GM06990 (cell line): ENCODE measurements at regions not wholly inside any gene's neighbourhood (a gene's known extent, or its start where the extent isn't known, plus 50 kb on each side); places are given as distances from the start of the nearest gene placed in this dataset.

Experiments
- DNase-seq: peaks from one replicate; pipeline ENCODE4 v3.0.0-alpha.2; 2011; ENCODE audit not compliant: insufficient read length; ENCODE audit errors: extremely low read depth
- H3K27me3 ChIP-seq: replicated peaks from 2 replicates; pipeline ENCODE4 v1.6.0; 2011; ENCODE audit warnings: low read length; ENCODE audit not compliant: control insufficient read depth, insufficient read depth
- H3K36me3 ChIP-seq: 2 replicates; pipeline ENCODE4 v1.5.1; 2011; ENCODE audit warnings: low read length; ENCODE audit not compliant: control insufficient read depth, insufficient read depth
- H3K4me3 ChIP-seq: replicated peaks from 2 replicates; pipeline ENCODE4 v1.5.1; 2011; ENCODE audit warnings: low read depth, mild to moderate bottlenecking, control low read depth, low read length
- TF ChIP-seq, protein P1 (sequence below): IDR thresholded peaks from 2 replicates; pipeline ENCODE4 v1.5.1; 2011; ENCODE audit warnings: low read length, control low read depth, mild to moderate bottlenecking, inconsistent platforms; ENCODE audit not compliant: insufficient read depth, poor library complexity, severe bottlenecking

DNA sequence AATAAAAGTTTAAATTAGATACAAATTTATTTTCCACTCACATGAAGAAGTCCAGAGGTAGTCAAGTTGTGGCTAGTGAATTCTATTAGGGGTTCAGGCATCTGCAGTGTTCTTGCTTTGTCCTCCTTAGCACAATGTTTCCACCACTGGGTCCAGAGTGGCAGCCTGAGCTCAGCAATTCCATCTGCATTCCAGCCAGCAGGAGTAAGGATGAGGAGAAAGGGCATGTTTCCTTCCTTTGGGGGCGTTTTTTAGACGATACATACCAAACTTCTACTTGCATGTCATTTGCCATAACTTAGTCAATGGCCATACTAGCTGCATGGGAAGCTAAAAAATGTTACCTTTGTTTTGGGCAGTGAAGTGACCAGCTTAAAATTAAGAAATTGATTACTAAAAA is 98.5 kb upstream of the VANGL1 start:
- H3K4me3 ChIP-seq: no peak overlapping the region
- no peaks in the 10 kb centered on the region for H3K36me3 ChIP-seq
- TF ChIP-seq, protein P1, sequence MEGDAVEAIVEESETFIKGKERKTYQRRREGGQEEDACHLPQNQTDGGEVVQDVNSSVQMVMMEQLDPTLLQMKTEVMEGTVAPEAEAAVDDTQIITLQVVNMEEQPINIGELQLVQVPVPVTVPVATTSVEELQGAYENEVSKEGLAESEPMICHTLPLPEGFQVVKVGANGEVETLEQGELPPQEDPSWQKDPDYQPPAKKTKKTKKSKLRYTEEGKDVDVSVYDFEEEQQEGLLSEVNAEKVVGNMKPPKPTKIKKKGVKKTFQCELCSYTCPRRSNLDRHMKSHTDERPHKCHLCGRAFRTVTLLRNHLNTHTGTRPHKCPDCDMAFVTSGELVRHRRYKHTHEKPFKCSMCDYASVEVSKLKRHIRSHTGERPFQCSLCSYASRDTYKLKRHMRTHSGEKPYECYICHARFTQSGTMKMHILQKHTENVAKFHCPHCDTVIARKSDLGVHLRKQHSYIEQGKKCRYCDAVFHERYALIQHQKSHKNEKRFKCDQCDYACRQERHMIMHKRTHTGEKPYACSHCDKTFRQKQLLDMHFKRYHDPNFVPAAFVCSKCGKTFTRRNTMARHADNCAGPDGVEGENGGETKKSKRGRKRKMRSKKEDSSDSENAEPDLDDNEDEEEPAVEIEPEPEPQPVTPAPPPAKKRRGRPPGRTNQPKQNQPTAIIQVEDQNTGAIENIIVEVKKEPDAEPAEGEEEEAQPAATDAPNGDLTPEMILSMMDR: no peak
- H3K27me3 ChIP-seq: no peaks in the 10 kb centered on the region; the same call in none of the 2 replicates
- DNase-seq: no peak

DNA sequence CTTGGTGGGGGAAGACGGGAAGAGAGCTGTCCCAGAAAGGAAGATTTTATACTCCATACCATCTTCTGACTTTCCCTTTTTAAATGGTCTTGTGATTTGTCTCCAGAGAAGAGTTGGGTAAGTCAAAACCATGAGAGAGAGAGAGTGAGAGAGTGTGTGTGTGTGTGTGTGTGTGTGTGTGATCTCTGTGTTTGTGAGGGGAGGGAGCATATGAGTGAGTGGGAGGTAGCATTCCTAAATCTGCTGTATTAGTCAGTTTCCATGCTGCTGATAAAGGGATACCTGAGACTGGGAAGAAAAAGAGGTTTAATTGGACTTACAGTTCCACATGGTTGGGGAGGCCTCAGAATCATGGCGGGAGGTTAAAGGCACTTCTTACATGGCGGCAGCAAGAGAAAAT is 102.0 kb upstream of the VANGL1 start:
- Histone ChIP-seq H3K36me3 (no peaks in the 10 kb centered on the region), H3K27me3 (no peaks in the 10 kb centered on the region; the same call in none of the 2 replicates), H3K4me3 (no peak overlapping the region)
- TF ChIP-seq, protein P1: no peak
- DNase-seq: no peak

DNA sequence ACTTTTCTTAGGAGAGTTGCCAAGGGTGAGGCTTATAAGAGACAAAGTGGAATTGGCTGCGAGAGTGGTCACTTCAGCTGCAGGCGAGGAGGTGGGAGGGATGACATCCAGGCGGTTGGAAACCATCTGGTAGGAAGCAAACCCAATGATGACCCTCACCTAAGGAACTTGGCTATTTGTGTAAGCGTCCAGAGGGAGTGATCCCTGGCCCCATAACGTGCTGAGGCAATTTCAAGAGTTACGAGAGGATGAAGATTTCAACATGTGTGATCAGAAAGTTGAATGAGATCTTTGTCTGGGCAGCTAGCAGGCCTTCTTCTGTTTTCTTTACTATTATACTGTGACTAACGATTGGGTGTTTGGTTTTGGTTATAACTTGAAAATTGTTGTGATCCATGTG is 102.7 kb upstream of the VANGL1 start:
- TF ChIP-seq, protein P1: no peak
- Histone ChIP-seq H3K36me3 (no peaks in the 10 kb centered on the region), H3K4me3 (no peak overlapping the region), H3K27me3 (no peaks in the 10 kb centered on the region; the same call in none of the 2 replicates)
- DNase-seq: no peak

DNA sequence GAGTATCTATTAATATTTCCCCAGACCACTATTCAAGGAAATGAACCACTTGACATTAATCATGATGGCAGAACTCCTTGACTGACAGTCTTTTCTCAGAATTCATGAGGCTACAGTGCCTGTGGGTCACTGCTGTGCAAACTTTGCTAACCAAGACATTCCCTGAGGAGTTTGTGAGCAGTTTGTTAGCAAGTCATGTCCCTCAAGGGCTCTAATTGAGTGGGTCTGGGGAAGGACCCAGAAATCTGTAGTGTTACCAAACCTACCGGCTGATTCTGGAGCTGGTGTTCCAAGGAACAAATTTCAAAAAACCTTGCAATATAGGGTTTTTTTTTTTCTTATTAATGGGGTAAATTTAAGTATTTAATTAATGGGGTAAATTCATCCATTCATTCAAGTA is 103.2 kb upstream of the VANGL1 start:
- H3K27me3 ChIP-seq: no peaks in the 10 kb centered on the region; the same call in none of the 2 replicates
- H3K36me3 ChIP-seq: no peaks in the 10 kb centered on the region
- H3K4me3 ChIP-seq: no peak overlapping the region
- TF ChIP-seq, protein P1: no peak
- DNase-seq: no peak

DNA sequence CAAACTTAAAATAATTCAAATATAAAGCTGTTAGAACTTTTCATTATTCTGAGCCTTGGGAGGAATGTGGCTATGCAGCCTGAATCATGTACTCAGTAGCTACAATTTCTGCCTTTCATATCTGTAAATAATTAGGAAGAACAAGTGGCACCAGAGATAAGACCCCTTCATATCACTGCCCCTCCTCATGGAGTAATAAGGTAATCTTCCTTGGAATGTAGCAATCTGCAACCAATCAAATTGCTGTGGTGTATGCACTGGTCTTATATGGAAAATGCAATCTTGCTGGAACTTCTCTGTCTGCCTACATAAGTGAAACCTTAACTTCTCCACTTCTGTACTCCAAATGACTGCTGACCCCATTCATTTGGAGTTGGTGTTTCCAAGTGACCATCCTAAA is 104.4 kb upstream of the VANGL1 start:
- TF ChIP-seq, protein P1: no peak
- Histone ChIP-seq H3K27me3 (no peaks in the 10 kb centered on the region; the same call in none of the 2 replicates), H3K36me3 (no peaks in the 10 kb centered on the region), H3K4me3 (no peak overlapping the region)
- DNase-seq: no peak

DNA sequence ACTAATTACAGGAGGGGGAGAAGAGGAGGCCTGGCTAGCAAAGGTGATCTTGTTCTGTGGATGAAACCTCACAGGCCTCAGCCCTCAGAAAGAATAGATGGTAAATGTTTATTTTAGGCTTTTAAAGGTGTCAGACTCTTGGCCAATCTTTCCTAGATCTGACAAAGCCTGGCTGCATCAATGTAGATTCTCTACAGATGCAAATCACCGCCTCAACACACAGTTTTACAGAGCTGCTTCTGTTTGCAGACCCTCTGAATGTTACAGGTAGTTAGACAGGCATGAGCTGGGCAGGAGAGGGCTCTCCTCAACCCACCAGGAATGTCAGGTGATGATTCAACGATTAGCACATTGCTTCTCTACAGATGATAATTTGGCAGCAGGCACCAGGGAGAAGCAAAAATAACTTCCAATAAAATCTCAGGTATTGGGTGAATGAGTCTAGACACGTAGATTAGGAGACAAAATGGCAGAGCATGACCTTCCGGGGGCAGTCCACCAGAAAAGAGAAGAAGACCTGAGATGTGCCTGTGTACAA is 105.4 kb upstream of the VANGL1 start:
- DNase-seq: no peak
- TF ChIP-seq, protein P1: no peak
- Histone ChIP-seq H3K36me3 (no peaks in the 10 kb centered on the region), H3K27me3 (no peaks in the 10 kb centered on the region; the same call in none of the 2 replicates), H3K4me3 (no peak overlapping the region)
